ENCODE measurements at regions not wholly inside any gene's neighbourhood (a gene's known extent, or its start where the extent isn't known, plus 50 kb on each side); places are given as distances from the start of the nearest gene placed in this dataset.

- peak; percentile 26 for DNase-seq
Measured at GRCh38 chr12:24069532-24070395, 120.3 kb upstream of the SOX5 start.

- DNase-seq, result peak; percentile 24
Measured at GRCh38 chr12:24066865-24067264, 117.4 kb upstream of the SOX5 start.

GRCh38 chr12:24066097-24066496, 116.6 kb upstream of the SOX5 start:
- DNase-seq, result no peak

- no peak for DNase-seq
Measured at GRCh38 chr12:24062642-24063245, 113.3 kb upstream of the SOX5 start.

GRCh38 chr12:24060089-24060488, 110.6 kb upstream of the SOX5 start:
- DNase-seq, result no peak

- no peak for DNase-seq
Measured at GRCh38 chr12:24057920-24058476, 108.5 kb upstream of the SOX5 start.

GRCh38 chr12:24055747-24056146, 106.3 kb upstream of the SOX5 start:
- no peak for DNase-seq

- DNase-seq, result no peak
Measured at GRCh38 chr12:24054416-24054815, 104.9 kb upstream of the SOX5 start.

GRCh38 chr12:24049728-24050127, 100.3 kb upstream of the SOX5 start:
- no peak for DNase-seq

- DNase-seq, result no peak
Measured at GRCh38 chr12:24049101-24049500, 99.6 kb upstream of the SOX5 start.

GRCh38 chr12:24048446-24048845, 99.0 kb upstream of the SOX5 start:
- DNase-seq, result no peak

GRCh38 chr12:24047326-24047725, 97.9 kb upstream of the SOX5 start:
- DNase-seq, result no peak

- peak; percentile 59 for DNase-seq
Measured at GRCh38 chr12:24045816-24046257, 96.4 kb upstream of the SOX5 start.

- DNase-seq, result no peak
Measured at GRCh38 chr12:24044941-24045703, 95.7 kb upstream of the SOX5 start.

- no peak for DNase-seq
Measured at GRCh38 chr12:24042651-24043050, 93.2 kb upstream of the SOX5 start.

GRCh38 chr12:24039113-24039525, 89.6 kb upstream of the SOX5 start:
- no peak for DNase-seq

- no peak for DNase-seq
Measured at GRCh38 chr12:24038211-24038997, 88.9 kb upstream of the SOX5 start.

GRCh38 chr12:24036438-24037216, 87.2 kb upstream of the SOX5 start:
- no peak for DNase-seq

GRCh38 chr12:24034894-24035293, 85.4 kb upstream of the SOX5 start:
- DNase-seq, result no peak

- DNase-seq, result no peak
Measured at GRCh38 chr12:24034160-24034559, 84.7 kb upstream of the SOX5 start.

GRCh38 chr12:24027352-24027751, 77.9 kb upstream of the SOX5 start:
- DNase-seq, result no peak
